Fibroblast of mammary gland (primary cell): ENCODE measurements at regions not wholly inside any gene's neighbourhood (a gene's known extent, or its start where the extent isn't known, plus 50 kb on each side); places are given as distances from the start of the nearest gene placed in this dataset.

Experiments
- DNase-seq: peaks from one replicate; pipeline ENCODE4 v3.0.0-alpha.2; 2010; ENCODE audit warnings: low read depth
- H3K4me3 ChIP-seq: 2 replicates; pipeline ENCODE4 v1.5.1; 2011; ENCODE audit warnings: low read depth, mild to moderate bottlenecking, low read length, moderate library complexity; ENCODE audit not compliant: control insufficient read depth
- CTCF ChIP-seq: conservative IDR thresholded peaks from 2 replicates; pipeline ENCODE4 v1.5.1; 2011; ENCODE audit warnings: low read depth, low read length, inconsistent platforms; ENCODE audit not compliant: control insufficient read depth, insufficient read depth

- DNase-seq: no peak
- no peak overlapping the region for H3K4me3 ChIP-seq
- no peak for TF ChIP-seq CTCF
These were observed 362.0 kb downstream of the GPR37 start for GRCh38 chr7:124403587-124403986.

GRCh38 chr7:124403112-124403511 is 362.5 kb downstream of the GPR37 start:
- no peak for TF ChIP-seq CTCF
- no peak overlapping the region for H3K4me3 ChIP-seq
- DNase-seq: no peak

GRCh38 chr7:124399941-124400340 is 365.7 kb downstream of the GPR37 start:
- DNase-seq: no peak
- TF ChIP-seq CTCF: no peak

GRCh38 chr7:124398937-124399552 is 366.2 kb upstream of the TMEM229A start:
- TF ChIP-seq CTCF: no peak
- H3K4me3 ChIP-seq: no peak overlapping the region
- no peak for DNase-seq

More at GRCh38 chr7:124399941-124400340, 365.7 kb downstream of the GPR37 start:
- H3K4me3 ChIP-seq: no peak overlapping the region

- no peak overlapping the region for H3K4me3 ChIP-seq
- no peak for DNase-seq
- TF ChIP-seq CTCF: no peak
These were observed 364.3 kb upstream of the TMEM229A start for GRCh38 chr7:124397134-124397533.

- TF ChIP-seq CTCF: no peak
- no peak overlapping the region for H3K4me3 ChIP-seq
- DNase-seq: no peak
These were observed 357.4 kb upstream of the TMEM229A start for GRCh38 chr7:124390301-124390700.

- no peak for DNase-seq
- H3K4me3 ChIP-seq: no peak overlapping the region
- no peak for TF ChIP-seq CTCF
These were observed 355.9 kb upstream of the TMEM229A start for GRCh38 chr7:124388751-124389150.
